ENCODE measurements at regions not wholly inside any gene's neighbourhood (a gene's known extent, or its start where the extent isn't known, plus 50 kb on each side); places are given as distances from the start of the nearest gene placed in this dataset.

DNA sequence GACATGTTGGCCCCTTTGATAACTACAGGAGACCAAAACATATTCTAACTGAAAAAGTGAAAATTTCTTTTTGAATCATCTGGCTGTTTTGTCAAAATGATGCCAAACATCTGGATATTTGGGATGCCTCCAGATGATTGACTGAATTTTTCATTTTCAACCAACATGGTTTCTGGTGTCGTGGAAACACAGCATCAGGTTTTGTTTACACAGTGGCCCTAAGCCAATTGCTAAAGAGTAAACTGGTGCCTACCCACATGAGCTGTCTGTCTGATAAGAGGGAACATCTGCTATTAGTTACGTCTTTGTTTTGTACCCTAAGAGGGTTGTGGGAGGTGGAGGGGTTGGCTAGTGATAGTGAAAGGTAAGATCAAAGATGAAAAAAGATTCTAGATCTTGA lies 204.8 kb downstream of the KCNK2 start:
- POLR2A ChIA-PET, result no interaction called here
- H4K20me1 ChIP-seq (replicated peaks; ENCODE audit: control insufficient read depth, insufficient read depth, low read length), result no peaks in the 10 kb centered on the region
- intact Hi-C loops (cut with micrococcal nuclease), result no loop called here
- CTCF ChIA-PET (ENCODE audit: low intra/inter-chr PET ratio), result no interaction called here
- H3K36me3 ChIP-seq (ENCODE audit: control insufficient read depth, insufficient read depth, low read length), result no peaks in the 10 kb centered on the region
- no peak overlapping the region for H3K27ac ChIP-seq (ENCODE audit: extremely low read depth, low read depth, low read length)
- no TSS peak for BruUV-seq (replicated peaks)
- ATAC-seq (no peak), FAIRE-seq (no peak), DNase-seq (ENCODE audit: extremely low read depth in 1 of 4, low spot score in 3 of 4) (no peak)
- H3K9ac ChIP-seq (ENCODE audit: insufficient read depth in 1 of 2, low read depth in 2 of 2, low read length in 2 of 2), result no peak overlapping the region
- in situ Hi-C loops (cut with MboI), result no loop called here
- H2AFZ ChIP-seq (ENCODE audit: low read depth, low read length), result no peak overlapping the region
- H3K79me2 ChIP-seq (ENCODE audit: control insufficient read depth, insufficient read depth, low read length), result no peaks in the 10 kb centered on the region
- H3K9me1 ChIP-seq (ENCODE audit: control insufficient read depth, insufficient read depth, low read length), result no peaks in the 10 kb centered on the region
- H3K4me3 ChIP-seq, result no peak overlapping the region
- 0% methylated on average over 2 of the region's 2 CpGs for WGBS (ENCODE audit: insufficient coverage, low coverage, missing lambda C conversion rate)
- no peaks in the 10 kb centered on the region for H3K27me3 ChIP-seq (ENCODE audit: control insufficient read depth in 2 of 2, insufficient read depth in 2 of 2, low read length in 2 of 2)
- H3K9me3 ChIP-seq (replicated peaks; ENCODE audit: control insufficient read depth, insufficient read depth, low read depth, low read length), result no peaks in the 10 kb centered on the region; the same call in none of the 2 replicates
- TF ChIP-seq TCF7 (IDR thresholded peaks at IDR 0.05; ENCODE audit: borderline replicate concordance) (no peak), TEAD2 (tag; IDR thresholded peaks at IDR 0.05) (no peak), HIVEP1 (CRISPR knock-in tag; IDR thresholded peaks at IDR 0.05) (no peak)
- TF ChIP-seq, protein P1, sequence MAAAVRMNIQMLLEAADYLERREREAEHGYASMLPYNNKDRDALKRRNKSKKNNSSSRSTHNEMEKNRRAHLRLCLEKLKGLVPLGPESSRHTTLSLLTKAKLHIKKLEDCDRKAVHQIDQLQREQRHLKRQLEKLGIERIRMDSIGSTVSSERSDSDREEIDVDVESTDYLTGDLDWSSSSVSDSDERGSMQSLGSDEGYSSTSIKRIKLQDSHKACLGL (CRISPR knock-in tag; IDR thresholded peaks at IDR 0.05; ENCODE audit: borderline replicate concordance, poor library complexity, severe bottlenecking), result no peak
- H3K4me2 ChIP-seq (ENCODE audit: insufficient read depth, low read length), result no peak overlapping the region
- no peaks in the 10 kb centered on the region for H3K4me1 ChIP-seq (replicated peaks in 1 of 2; ENCODE audit: control insufficient read depth in 2 of 2, insufficient read depth in 2 of 2, low read length in 2 of 2)

DNA sequence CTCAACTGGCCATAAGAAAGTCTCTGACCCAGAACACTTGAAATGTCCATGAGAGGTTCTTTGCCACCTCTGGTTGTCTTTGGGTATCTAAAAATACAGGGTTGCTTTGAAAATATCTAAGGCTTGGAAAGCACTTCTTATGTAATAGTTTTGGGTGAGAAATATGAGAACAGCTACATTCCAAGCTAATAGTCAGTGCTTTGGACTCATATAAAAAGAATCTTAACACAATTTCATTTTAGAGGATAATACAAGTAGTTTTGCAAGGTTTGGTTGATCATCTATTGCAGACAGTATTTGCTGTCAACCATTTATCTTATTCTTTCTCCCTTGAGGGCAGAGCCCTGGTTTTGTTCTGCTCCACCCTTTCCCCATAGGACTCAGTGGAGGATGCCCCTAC lies 207.5 kb downstream of the KCNK2 start:
- in situ Hi-C loops (cut with MboI) (no loop called here), intact Hi-C loops (cut with micrococcal nuclease) (no loop called here)
- Histone ChIP-seq H3K9me3 (replicated peaks; ENCODE audit: control insufficient read depth, insufficient read depth, low read depth, low read length) (no peaks in the 10 kb centered on the region; the same call in none of the 2 replicates), H3K4me3 (no peak overlapping the region), H3K27me3 (ENCODE audit: control insufficient read depth in 2 of 2, insufficient read depth in 2 of 2, low read length in 2 of 2) (no peaks in the 10 kb centered on the region), H3K36me3 (ENCODE audit: control insufficient read depth, insufficient read depth, low read length) (no peaks in the 10 kb centered on the region), H3K9ac (ENCODE audit: insufficient read depth in 1 of 2, low read depth in 2 of 2, low read length in 2 of 2) (no peak overlapping the region), H3K79me2 (ENCODE audit: control insufficient read depth, insufficient read depth, low read length) (no peaks in the 10 kb centered on the region), H2AFZ (ENCODE audit: low read depth, low read length) (no peak overlapping the region), H3K9me1 (ENCODE audit: control insufficient read depth, insufficient read depth, low read length) (no peaks in the 10 kb centered on the region), H4K20me1 (replicated peaks; ENCODE audit: control insufficient read depth, insufficient read depth, low read length) (no peaks in the 10 kb centered on the region), H3K4me1 (replicated peaks in 1 of 2; ENCODE audit: control insufficient read depth in 2 of 2, insufficient read depth in 2 of 2, low read length in 2 of 2) (no peaks in the 10 kb centered on the region), H3K27ac (ENCODE audit: extremely low read depth, low read depth, low read length) (no peak overlapping the region), H3K4me2 (ENCODE audit: insufficient read depth, low read length) (no peak overlapping the region)
- DNase-seq (ENCODE audit: extremely low read depth in 1 of 4, low spot score in 3 of 4) (no peak), FAIRE-seq (no peak), ATAC-seq (no peak)
- CTCF ChIA-PET (ENCODE audit: low intra/inter-chr PET ratio), result no interaction called here
- POLR2A ChIA-PET, result interaction anchor here (0.7 kb wide), 1 partner anchor 206 kb away, joined by 3 read pairs; no protein-coding TSS in a partner anchor
- no TSS peak for BruUV-seq (replicated peaks)
- TF ChIP-seq, protein P2, sequence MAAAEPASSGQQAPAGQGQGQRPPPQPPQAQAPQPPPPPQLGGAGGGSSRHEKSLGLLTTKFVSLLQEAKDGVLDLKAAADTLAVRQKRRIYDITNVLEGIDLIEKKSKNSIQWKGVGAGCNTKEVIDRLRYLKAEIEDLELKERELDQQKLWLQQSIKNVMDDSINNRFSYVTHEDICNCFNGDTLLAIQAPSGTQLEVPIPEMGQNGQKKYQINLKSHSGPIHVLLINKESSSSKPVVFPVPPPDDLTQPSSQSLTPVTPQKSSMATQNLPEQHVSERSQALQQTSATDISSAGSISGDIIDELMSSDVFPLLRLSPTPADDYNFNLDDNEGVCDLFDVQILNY (CRISPR knock-in tag; IDR thresholded peaks at IDR 0.05), result no peak
- TF ChIP-seq RBM34 (IDR thresholded peaks at IDR 0.05; ENCODE audit: borderline replicate concordance, insufficient read depth, low read length), result no peak
- TF ChIP-seq SOX6 (IDR thresholded peaks at IDR 0.05), result no peak
- TF ChIP-seq SP2 (IDR thresholded peaks at IDR 0.05; ENCODE audit: extremely low read depth, low read depth, low read length, poor library complexity, severe bottlenecking), result no peak
- no peak for TF ChIP-seq SNIP1 (IDR thresholded peaks at IDR 0.05; ENCODE audit: low read depth)
- TF ChIP-seq, protein P3, sequence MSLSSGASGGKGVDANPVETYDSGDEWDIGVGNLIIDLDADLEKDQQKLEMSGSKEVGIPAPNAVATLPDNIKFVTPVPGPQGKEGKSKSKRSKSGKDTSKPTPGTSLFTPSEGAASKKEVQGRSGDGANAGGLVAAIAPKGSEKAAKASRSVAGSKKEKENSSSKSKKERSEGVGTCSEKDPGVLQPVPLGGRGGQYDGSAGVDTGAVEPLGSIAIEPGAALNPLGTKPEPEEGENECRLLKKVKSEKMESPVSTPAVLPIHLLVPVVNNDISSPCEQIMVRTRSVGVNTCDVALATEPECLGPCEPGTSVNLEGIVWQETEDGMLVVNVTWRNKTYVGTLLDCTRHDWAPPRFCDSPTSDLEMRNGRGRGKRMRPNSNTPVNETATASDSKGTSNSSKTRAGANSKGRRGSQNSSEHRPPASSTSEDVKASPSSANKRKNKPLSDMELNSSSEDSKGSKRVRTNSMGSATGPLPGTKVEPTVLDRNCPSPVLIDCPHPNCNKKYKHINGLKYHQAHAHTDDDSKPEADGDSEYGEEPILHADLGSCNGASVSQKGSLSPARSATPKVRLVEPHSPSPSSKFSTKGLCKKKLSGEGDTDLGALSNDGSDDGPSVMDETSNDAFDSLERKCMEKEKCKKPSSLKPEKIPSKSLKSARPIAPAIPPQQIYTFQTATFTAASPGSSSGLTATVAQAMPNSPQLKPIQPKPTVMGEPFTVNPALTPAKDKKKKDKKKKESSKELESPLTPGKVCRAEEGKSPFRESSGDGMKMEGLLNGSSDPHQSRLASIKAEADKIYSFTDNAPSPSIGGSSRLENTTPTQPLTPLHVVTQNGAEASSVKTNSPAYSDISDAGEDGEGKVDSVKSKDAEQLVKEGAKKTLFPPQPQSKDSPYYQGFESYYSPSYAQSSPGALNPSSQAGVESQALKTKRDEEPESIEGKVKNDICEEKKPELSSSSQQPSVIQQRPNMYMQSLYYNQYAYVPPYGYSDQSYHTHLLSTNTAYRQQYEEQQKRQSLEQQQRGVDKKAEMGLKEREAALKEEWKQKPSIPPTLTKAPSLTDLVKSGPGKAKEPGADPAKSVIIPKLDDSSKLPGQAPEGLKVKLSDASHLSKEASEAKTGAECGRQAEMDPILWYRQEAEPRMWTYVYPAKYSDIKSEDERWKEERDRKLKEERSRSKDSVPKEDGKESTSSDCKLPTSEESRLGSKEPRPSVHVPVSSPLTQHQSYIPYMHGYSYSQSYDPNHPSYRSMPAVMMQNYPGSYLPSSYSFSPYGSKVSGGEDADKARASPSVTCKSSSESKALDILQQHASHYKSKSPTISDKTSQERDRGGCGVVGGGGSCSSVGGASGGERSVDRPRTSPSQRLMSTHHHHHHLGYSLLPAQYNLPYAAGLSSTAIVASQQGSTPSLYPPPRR (CRISPR knock-in tag; IDR thresholded peaks at IDR 0.05; ENCODE audit: borderline replicate concordance), result no peak
